Erythroblast (primary cell): ENCODE measurements at regions not wholly inside any gene's neighbourhood (a gene's known extent, or its start where the extent isn't known, plus 50 kb on each side); places are given as distances from the start of the nearest gene placed in this dataset.

Experiments
- GATA1 ChIP-seq: IDR thresholded peaks from 2 replicates; pipeline ENCODE4 v1.6.1; 2011; ENCODE audit warnings: low read depth, mild to moderate bottlenecking, control low read depth, low read length, moderate library complexity
- POLR2A ChIP-seq: IDR thresholded peaks from 2 replicates; pipeline ENCODE4 v1.6.1; 2011; ENCODE audit warnings: mild to moderate bottlenecking, low read length

DNA sequence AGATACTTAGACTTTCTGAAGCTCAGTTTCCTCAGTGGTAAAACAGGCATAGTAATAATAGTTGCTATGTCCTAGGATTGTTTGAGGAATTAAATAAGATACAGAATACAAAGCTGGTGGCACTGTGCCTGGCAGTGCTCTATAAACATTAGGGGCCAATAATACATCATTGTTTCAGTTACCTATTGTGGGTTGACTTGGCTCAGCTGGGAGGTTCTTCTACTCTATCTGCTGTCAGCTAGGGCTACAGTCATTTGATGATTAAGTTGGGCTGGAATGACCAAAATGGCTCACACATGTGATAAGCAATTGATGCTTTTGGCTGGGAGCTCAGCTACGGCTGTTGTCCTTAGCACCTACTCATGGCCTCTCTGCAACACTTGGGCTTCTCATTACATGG is 121.2 kb upstream of the USP9X start:
- TF ChIP-seq POLR2A (no peak), GATA1 (no peak)
